HS-27A (cell line): ENCODE measurements at regions not wholly inside any gene's neighbourhood (a gene's known extent, or its start where the extent isn't known, plus 50 kb on each side); places are given as distances from the start of the nearest gene placed in this dataset.

Experiments
- DNase-seq: peaks from one replicate; pipeline ENCODE4 v3.0.0-alpha.2; 2012; ENCODE audit warnings: low read depth, missing footprints

DNA sequence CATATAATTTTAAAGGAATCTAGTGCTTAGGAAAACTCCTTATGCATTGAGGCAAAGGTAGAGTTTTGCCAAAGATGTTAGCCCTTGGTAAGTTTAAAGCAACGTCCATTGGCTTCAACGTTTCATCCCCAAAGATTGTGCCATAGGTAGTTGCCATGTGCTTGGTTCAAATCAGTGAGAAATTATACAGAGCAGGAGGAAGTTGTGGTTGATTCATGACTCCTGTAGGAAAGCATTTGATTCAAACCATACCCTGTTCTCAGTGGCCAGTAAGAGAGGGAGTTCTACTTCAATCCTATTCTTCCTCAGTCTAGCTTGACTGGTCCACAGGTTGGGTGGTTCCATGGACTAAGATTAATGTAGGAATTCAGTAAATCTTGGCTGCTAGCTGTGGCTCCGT lies 535.6 kb downstream of the QKI start:
- DNase-seq: no peak

DNA sequence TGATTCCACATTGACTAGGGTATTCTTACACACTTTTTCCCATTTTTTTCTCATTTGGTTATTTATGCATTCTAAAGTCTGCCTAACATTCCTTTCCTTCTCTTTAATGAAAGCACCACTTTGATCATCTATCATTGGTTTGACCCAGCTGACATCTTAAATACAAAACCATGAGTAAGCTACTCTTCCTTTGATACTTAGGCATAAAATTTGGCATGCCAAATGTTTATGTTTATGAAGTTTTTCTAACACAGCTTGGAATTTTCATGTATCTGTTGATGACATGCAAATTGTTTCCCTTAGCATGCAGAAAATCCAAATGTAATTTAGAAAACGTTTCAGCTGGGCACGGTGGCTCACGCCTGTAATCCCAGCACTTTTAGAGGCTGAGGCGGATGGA lies 534.9 kb downstream of the QKI start:
- no peak for DNase-seq

DNA sequence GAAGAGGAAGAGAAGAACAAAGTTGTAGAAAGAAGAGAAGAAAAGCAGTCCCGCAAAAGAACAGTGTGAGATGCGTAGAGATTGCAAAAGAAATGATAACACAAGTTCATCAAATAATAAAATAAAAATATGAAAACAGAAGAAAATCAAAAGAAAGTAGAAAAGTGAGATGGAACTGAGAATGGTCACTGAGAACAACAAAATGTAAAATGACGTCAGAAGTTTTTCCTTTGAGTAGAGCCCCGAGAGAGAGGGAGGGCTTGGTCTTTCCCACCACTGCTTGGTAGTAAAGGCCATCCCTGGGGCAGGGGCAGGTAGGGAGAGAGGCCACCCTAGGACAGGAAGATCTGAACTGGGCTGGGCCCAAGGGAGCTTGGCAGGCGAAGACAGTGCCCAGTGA lies 533.7 kb downstream of the QKI start:
- no peak for DNase-seq

DNA sequence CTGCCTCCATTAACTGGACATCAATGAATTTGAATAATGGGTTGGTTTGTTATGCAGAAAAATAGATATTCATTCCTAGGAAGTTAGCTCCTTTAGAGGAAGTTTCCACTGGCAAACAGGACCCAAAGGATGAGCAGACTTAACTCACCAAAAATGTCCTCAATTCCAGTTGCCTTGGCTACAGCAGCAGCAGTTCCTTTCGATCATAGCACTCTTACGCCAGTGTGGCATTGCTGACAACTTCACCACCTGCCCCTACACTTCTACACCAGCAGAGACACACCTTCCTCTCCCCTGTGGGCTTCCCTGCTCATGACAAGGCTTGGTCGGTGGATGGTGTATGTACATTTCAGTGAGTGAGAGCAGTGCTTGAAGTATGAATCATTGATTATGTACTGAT lies 532.8 kb downstream of the QKI start:
- no peak for DNase-seq

DNA sequence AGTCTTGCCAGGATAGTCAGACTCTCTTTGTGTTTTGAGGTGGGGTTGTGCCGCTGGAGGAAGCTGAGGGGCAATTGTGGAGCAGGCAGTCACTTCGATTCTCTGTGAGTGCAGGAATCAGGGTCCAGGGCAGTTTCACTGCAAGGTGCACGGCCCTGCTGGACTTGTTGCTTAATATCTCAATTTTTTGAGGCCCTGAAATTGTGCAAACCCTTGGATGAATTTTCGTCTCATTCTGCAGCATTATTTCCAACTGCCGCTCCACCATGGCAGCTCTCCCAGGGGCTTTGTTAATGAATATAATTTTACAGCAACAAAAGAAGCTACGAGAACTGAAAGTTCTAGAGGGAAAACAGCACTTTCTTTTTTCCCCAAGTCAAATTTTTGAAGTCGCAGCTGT lies 531.9 kb downstream of the QKI start:
- no peak for DNase-seq

DNA sequence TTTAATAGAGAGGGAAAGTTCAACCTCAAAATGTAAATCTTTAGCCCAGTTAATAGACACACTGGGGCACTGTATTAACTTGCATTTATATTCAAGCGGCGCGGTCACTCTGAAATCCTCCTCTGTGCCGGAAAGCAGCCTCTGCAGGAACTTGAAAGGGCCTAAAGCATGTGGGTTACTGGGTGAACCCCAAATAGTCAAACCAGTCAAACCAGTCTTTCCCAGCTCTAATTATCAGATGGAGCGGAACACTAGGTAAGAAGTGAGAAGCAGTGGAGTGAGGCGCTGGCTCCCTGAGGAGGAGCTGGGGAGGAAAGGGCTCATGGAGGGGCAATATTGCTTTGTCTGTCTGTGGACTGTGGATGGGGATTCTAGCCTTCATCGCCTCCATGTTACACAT lies 531.3 kb downstream of the QKI start:
- no peak for DNase-seq

DNA sequence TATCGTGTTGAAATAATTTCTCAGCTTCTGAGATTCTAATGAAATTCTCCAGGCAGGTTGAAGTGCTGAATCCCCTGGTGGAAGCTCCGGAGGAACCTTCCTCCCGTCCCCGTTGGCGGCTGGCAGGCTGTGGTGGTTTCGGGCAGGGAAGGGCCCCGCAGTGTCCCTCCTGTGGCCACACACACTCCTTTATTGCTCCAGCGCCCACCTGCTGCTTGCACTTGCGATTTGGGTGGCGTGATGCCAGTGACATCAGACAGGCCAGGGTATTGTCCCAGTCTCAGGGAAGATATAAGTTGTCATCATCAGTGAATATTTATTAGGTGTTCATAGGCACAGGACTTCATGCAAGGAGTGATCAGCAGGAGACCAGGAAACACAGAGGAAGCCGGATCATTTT lies 530.4 kb downstream of the QKI start:
- DNase-seq: no peak

DNA sequence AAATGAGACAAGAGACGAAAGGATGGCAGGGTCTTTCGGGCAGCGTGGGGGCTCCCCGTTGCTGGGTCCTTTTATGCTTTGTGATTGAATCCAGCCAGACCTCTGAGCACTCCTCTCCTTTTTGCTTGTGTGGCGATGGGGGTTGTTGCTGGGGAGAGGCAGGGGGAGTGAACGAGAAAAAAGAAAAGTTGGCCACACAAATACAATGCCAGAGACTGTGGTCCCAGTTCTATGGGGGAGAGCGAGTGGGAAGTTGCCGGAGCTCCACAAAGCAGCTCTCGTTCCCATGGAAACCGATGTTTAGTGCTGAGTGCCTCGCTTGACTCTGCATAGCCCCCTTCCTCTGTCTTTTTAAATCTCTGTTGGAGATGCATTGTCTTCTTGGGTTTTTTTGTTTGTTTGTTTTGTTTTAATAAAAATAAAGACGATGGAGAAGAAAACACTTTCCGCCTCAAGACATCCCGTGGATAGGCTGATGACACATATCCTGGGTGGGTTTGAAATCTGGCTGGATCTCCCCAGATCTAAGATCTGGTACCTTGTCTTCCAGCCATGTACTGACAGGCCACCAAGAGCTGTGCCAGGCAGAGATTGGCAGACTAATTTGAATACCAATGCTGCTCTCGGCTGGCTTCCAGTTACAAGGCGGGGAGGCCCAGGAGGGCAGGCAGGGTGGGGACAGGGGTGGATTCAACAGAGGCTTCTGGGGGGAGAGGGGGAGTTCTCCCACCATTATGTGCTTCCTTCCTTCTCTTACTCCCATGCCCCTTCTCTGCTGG lies 529.3 kb downstream of the QKI start:
- no peak for DNase-seq

DNA sequence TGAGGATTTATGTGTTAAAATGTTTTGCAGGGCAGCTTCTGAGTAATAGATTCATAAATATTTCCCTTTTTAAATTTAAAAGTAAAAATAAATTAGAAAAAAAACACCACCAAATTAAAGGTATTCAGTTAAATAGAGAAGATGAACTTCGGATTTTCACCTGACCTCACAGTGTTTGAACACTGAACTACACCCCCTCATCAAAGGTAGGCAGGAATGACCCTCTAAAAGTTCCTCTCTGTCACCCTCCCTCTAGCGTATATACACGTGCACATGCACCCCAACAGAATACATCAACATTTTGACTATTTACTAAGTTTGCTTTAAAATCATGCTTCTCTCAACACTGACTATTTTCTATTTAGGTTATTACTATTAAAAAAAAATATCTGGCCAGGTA lies 528.3 kb downstream of the QKI start:
- no peak for DNase-seq

DNA sequence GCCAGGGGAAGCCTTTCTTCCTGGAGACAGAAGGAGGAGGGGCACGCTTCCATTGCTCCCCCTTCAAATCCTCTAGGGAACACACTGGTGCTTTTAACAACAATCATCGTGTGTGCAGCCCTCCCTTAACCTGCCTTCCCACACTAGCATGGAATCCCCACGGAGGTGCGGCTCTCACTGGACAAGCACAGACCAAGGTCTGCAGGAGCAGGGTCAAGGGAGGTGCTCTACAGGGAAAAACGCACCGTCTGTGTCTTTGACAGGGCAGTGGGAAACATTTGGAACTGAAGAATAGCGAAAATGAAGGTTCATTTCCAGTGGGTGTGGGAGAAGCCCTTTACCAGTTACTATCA lies 527.1 kb downstream of the QKI start:
- DNase-seq: no peak

DNA sequence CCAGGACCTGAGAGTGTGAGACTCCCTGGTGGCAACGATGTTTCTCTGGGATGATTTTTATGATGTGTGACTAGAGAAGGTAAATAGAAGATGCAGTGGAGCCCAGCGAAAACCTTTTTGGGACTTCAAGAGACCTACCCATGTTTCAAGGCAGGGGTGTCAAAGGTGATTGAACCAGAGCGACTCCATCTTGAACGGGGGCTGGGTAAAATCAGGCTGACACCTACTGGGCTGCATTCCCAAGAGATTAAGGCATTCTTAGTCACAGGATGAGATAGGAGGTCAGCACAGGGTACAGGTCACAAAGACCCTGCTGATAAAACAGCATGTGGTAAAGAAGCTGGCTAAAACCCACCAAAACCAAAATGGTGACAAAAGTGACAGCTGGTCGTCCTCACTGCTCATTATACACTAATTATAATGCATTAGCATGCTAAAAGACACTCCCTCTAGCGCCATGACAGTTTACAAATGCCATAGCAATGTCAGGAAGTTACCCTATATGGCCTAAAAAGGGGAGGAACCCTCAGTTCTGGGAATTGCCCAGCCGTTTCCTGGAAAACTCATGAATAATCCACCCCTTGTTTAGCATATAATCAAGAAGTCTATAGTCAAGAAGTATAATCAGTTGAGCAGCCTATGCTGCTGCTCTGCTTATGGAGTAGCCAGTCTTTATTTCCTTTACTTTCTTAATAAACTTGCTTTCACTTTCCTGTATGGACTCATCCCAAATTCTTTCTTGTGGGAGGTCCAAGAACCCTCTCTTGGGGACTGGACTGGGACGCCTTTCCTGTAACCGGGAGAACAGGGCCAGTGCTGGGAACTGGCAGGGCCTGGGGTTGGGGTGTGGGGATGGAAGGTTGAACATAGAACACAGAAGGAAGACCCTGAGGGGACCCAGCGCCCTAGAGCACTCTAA lies 526.4 kb downstream of the QKI start:
- no peak for DNase-seq

DNA sequence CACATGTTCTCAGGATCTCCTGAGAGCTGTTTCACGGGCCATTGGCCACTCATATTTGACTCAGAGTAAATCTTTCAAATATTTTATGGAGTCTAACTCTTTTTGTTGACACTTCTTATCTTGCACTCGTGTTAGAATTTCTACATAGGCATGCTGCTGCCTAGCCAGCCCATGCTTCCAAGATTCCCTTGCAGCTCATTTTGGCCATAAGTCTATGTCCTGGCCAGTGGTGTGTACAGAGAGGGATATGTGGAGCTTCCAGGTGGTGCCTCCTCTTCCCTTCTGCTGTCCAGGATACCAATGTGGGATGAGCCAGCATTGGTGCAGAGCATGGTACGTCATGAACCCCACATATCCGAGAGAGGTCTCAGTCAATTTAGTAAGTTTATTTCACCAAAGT lies 522.6 kb downstream of the QKI start:
- no peak for DNase-seq

DNA sequence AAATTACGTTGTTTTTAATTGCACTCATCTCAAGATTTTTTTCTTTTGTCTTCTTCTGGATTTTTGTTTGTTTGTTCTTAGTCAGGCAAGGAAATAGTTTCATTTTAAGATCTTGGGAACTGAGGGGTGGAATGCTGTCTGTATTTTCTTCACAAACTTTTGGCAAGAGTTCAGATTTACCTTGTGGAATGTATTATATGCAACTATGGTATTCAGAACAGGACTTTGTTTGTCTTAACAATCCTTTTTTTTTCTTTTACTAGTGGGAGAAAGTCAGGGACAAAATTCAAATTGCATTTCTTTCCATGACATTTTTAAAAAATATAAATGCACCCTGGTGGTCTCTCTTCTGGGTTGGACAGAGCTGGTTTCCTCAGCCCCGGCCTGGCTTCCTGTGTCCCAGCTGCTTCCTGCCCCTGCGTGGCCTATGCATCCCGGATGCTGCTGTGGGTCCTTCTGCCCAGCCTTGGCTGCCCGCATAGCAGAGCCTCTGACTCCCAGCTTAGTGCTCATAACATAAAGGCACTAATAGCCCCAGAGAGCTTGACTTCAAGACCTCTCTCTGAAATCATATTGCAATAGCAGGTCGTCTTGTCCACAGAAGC lies 520.7 kb downstream of the QKI start:
- no peak for DNase-seq

DNA sequence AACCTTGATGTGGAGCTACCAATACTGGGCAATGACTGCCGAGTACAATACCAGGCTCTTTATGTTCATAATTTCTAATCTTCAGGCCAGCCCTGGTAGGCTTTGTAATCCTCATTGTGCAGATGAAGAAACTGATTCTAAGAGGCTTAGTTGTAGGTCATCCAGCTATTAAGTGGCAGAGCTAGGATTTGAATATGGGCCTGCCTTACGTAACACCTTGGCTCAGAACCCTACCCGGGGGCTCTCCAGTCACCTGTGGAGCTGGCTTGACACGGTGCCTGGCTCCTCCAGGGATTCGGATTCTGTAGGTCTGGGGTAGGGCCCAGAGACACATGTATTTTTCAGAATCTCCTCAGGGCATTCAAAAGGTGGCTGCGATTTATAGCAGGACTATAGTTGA lies 515.5 kb downstream of the QKI start:
- DNase-seq: no peak

DNA sequence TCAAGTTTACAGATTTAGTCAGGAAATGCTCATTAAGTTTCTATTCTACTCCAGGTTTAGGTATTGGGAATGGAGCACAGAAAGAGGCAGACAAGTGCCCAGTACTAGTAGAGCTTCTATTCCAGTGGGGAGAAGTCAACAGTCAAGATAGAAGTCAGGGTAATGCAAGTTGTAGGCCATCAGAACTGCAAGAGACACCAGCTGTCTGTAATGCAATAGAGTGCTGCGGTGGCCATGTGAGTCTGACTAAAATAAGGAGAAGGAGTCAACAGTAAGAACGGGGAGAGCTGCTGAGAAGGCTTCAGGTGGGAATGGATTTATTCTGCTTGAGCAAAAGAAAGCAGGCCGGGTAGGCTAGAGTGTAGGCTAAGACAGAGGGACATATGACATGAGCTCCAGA lies 515.0 kb downstream of the QKI start:
- DNase-seq: no peak

DNA sequence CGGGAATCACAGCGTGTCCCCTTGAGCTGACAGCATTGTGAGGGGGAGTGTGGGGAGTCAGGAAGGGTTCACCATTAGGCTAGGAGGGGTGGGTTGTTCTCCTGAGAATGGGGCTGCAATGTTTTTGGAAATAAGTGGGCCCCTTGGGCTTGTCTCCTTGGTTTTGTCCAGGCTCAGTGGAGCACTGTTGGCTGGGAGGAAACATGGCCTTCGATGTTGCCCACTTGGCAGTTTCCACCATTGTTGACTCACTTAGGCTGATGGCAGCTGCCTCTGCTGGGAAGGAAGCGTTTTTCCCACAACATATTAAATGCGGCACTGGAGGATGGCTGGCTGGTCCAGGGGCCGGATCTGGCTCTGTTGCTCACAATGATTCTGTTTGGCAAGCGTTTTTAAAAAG lies 512.1 kb downstream of the QKI start:
- DNase-seq: no peak

DNA sequence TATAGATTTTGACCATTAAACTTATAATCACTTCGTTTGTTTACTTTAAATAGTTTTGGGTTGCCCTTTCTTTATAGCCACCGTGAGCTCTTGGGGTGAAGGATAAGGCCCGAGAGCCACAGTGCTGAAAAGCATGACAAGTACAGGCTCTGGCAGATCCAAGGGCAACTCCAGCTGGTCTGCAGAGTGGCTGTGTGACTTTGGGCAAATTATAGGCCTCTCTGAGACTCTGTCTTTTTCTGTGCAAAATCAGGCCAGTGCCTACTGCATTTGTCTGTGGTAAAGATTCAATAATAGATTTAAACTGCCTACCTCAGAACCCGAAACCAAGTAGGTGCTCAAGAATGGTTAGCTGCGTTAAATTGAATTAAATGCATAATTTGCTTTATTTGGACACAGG lies 511.3 kb downstream of the QKI start:
- DNase-seq: no peak

DNA sequence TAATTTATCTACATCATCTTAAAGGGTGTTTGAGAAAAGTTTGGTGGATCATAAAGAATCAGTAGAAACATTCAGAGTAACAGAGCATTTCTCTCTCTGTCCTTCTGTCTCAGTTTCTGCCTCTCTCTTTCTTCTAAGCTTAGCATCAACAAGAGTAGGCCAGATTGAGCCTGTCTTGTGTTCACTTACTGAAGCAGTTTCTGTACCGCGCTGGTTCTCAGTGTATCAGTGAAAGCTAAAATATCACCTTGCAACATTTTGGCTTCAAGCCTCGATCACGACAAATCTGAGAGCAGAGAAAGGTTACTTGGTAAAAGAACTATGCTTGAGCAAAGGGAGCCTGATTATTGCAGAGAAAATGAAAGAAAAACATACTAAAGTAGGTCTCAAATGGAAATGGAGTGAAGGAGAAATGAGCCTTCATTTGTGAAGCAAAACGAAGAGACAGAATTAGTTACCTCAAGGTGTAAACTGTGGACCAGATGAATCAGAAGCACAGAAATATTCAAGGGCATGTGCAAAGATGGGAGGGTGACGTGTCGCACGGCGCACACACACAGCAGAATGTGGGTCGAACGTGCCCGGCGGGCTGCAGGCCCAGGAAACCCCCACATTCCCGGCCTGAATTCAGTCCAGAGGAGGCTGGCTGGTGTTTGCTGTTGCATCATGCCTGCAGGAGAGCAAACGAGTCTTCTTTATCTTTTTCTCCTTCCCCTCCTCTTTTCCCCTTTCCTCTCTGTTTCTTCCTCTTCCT lies 509.3 kb downstream of the QKI start:
- no peak for DNase-seq

DNA sequence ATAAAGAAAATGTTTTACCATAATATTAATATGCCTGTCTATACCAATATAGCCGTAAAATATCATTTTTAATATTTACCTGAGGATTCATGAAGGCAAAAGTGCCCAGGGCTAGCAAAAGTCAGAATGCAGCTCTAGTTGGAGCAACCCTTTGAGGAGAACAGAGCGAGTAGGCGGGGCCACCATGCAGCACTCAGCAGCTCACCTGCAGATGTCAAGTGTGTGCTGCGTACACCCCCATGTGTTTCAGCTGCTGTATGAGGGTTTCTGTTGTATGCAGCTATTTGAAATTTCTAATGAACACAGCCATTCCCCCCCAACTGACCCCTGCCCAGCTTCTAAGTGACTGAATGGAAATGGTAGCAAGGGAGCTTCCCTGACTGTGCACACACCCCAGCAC lies 508.0 kb downstream of the QKI start:
- DNase-seq: no peak

DNA sequence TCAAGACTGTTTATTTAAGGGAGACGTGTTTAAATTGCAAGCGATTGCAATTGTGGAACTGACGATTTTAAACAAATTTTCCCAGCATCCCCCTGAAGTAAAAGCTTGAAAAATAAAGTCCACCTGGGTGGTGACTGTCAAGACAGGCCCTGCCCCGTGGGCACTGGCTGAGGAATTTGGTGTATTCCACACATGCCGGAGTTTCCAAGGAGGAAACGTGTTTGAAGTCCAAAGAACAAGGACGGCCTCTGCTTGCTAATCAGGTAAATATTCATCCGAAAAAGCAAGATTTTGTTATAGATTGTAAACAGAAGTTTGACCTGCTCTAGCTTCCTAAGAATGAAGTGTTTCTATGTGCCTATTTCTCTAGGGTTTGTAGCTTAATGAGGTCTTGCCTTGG lies 505.1 kb downstream of the QKI start:
- DNase-seq: no peak

DNA sequence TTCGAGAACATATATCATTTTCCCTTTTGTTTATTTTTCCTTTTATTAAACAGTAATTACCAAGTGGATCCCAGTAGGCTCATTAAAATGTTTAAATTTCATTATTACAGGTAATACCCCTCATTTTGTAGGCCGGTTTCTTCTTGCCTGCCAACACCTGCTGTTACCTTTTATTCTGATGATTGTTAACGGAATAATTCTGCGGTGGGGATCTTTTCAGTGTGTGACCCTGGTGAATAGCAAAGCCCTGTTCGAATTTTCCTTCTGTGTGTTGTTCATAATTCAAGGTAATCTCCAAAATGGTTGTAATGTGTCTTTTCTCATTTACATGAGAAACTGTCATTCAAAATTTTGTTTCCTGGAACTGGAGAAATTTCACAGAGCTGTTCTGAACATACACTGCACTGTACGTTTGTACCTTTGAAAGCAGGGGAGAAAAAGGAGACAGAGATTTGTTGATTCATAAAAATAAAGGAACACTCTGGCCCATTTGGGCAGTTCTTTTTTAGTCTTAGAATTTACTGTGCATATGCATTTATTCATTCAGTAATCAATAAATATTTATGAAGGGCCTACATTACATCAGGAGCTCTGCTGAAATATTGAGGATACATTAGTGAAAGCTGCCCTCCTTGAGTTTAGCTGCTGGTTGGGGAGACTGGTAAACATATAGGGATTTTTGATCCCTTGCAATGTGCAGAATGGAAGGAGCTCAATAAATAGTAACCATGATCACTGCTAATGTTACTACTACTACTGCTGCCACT lies 502.0 kb downstream of the QKI start:
- no peak for DNase-seq

DNA sequence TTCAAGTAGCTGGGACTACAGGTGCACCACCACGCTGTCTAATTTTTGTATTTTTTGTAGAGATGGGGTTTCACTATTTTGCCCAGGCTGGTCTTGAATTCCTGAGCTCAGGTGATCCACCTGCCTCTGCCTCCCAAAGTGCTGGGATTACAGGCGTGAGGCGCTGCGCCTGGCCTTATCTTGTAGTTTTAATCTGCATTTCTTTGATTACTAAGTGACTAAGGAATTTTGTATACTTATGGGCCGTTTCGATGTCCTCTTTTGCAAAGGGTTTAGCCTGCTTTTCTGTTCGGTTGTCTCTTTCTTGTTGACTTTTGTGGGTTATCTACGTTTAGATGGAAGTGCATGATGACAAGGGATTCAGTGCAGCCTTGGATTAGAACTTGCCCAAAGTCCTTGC lies 500.6 kb downstream of the QKI start:
- no peak for DNase-seq
